Neuronal stem cell (in vitro differentiated cells): ENCODE measurements at regions not wholly inside any gene's neighbourhood (a gene's known extent, or its start where the extent isn't known, plus 50 kb on each side); places are given as distances from the start of the nearest gene placed in this dataset.
A peak's percentile ranks its signal among the peaks of the same experiment; 100 is the strongest.

Experiments used
- DNase-seq: peaks from one replicate; pipeline ENCODE4 v3.0.0-alpha.2; 2013; ENCODE audit warnings: low spot score
- H2AFZ ChIP-seq: one replicate; pipeline ENCODE4 v1.6.1; 2013; ENCODE audit warnings: mild to moderate bottlenecking, low read length, inconsistent platforms
- H2AK5ac ChIP-seq: 2 replicates; pipeline ENCODE4 v1.6.1; 2013; ENCODE audit warnings: low read depth, mild to moderate bottlenecking, inconsistent platforms, low read length, moderate library complexity, mixed read lengths
- H2BK120ac ChIP-seq: 2 replicates; pipeline ENCODE4 v1.6.1; 2013; ENCODE audit warnings: low read depth, mild to moderate bottlenecking, inconsistent platforms, low read length, moderate library complexity, mixed read lengths
- H2BK12ac ChIP-seq: one replicate; pipeline ENCODE4 v1.6.1; 2013; ENCODE audit warnings: low read length, inconsistent platforms
- H2BK15ac ChIP-seq: 2 replicates; pipeline ENCODE4 v1.6.1; 2013; ENCODE audit warnings: mild to moderate bottlenecking, low read length, inconsistent platforms, mixed read lengths
- H2BK5ac ChIP-seq: one replicate; pipeline ENCODE4 v1.6.1; 2013; ENCODE audit warnings: inconsistent platforms, mild to moderate bottlenecking, low read length, moderate library complexity
- H3K14ac ChIP-seq: one replicate; pipeline ENCODE4 v1.6.1; 2013; ENCODE audit warnings: low read length, inconsistent platforms
- H3K18ac ChIP-seq: 2 replicates; pipeline ENCODE4 v1.6.1; 2013; ENCODE audit warnings: low read length, inconsistent platforms
- H3K23ac ChIP-seq: 2 replicates; pipeline ENCODE4 v1.6.1; 2013; ENCODE audit warnings: low read depth, mild to moderate bottlenecking, mixed read lengths, low read length, inconsistent platforms; ENCODE audit not compliant: poor library complexity
- H3K27ac ChIP-seq: replicated peaks from 3 replicates; pipeline ENCODE4 v1.5.1; 2013; ENCODE audit warnings: low read length, inconsistent platforms
- H3K27me3 ChIP-seq, 3 experiments: 2 replicates each; pipeline ENCODE4 v1.6.1; 2013; ENCODE audit warnings: low read length in 3 of 3, mild to moderate bottlenecking in 2 of 3, inconsistent platforms in 1 of 3, low read depth in 1 of 3, mixed read lengths in 1 of 3, moderate library complexity in 1 of 3; ENCODE audit not compliant: control insufficient read depth in 3 of 3, insufficient read depth in 3 of 3
- H3K36me3 ChIP-seq, 2 donors: replicated peaks in 1 of 2; 2 replicates each; pipeline ENCODE4 v1.6.1; 2013; ENCODE audit warnings: low read length in 2 of 2; ENCODE audit not compliant: control insufficient read depth in 2 of 2, insufficient read depth in 2 of 2
- H3K4ac ChIP-seq: 2 replicates; pipeline ENCODE4 v1.6.1; 2013; ENCODE audit warnings: inconsistent platforms, mild to moderate bottlenecking, low read length, moderate library complexity
- H3K4me1 ChIP-seq, 2 donors: 1 replicate in 1 of 2; 2 replicates in 1 of 2; pipeline ENCODE4 v1.6.1; 2013; ENCODE audit warnings: low read length in 2 of 2, low read depth in 1 of 2; ENCODE audit not compliant: control insufficient read depth in 2 of 2, insufficient read depth in 1 of 2
- H3K4me2 ChIP-seq: one replicate; pipeline ENCODE4 v1.6.1; 2013; ENCODE audit warnings: mild to moderate bottlenecking, low read length, inconsistent platforms; ENCODE audit not compliant: insufficient read depth, poor library complexity, severe bottlenecking
- H3K4me3 ChIP-seq, 2 donors: 2 replicates each; pipeline ENCODE4 v1.5.1; 2013; ENCODE audit warnings: low read length in 2 of 2, mild to moderate bottlenecking in 2 of 2, inconsistent platforms in 1 of 2, moderate library complexity in 1 of 2
- H3K79me1 ChIP-seq: one replicate; pipeline ENCODE4 v1.6.1; 2013; ENCODE audit warnings: low read depth, mild to moderate bottlenecking, inconsistent platforms, low read length, moderate library complexity
- H3K9ac ChIP-seq: one replicate; pipeline ENCODE4 v1.6.1; 2013; ENCODE audit warnings: mild to moderate bottlenecking, low read depth, low read length, inconsistent platforms; ENCODE audit not compliant: poor library complexity
- H3K9me3 ChIP-seq, 2 donors: replicated peaks in 1 of 2; 2 replicates each; pipeline versions ENCODE3 to v1.6.1; 2013; ENCODE audit warnings: low read length in 2 of 2, mild to moderate bottlenecking in 2 of 2, inconsistent platforms in 1 of 2, low read depth in 1 of 2, mixed read lengths in 1 of 2, moderate library complexity in 1 of 2; ENCODE audit not compliant: control insufficient read depth in 2 of 2, insufficient read depth in 1 of 2
- H4K8ac ChIP-seq: one replicate; pipeline ENCODE4 v1.6.1; 2013; ENCODE audit warnings: low read depth, mild to moderate bottlenecking, inconsistent platforms, low read length, moderate library complexity
- H4K91ac ChIP-seq: one replicate; pipeline ENCODE4 v1.6.1; 2013; ENCODE audit warnings: low read length, low read depth, mild to moderate bottlenecking, inconsistent platforms; ENCODE audit not compliant: poor library complexity
- WGBS, 2 donors: extraction: QIAGEN DNeasy Blood & Tissue Kit; methylation state at CpG; one replicate each; pipeline ENCODE4 v1.1.7; 2013; ENCODE audit warnings: missing lambda C conversion rate in 2 of 2, mixed read lengths in 1 of 2; ENCODE audit not compliant: insufficient read length in 2 of 2, insufficient replicate concordance in 1 of 2; ENCODE audit errors: extremely low coverage in 2 of 2; 5-methylcytosine and 5-hydroxymethylcytosine counted together

DNA sequence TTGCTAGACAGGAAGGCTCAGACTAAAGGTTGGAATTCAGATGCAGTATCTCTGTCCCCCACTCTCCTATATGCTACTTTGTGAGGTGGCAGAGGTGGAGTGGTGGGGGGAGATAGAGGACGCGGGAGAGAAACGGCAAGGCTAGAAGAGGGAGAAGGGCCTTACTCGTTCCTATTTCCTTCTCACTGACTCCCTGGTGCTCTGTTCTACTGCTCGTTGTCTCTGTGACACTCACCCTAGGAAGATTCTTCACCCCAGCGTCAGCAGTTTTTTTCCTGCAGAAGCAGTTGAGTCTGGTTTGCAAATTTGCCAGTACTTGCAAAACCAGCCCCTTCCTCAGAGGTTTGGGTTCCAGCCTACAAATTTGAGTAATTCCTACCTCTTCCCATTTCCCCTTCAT is 801.1 kb upstream of the SLC35B3 start:
- Histone ChIP-seq H3K27ac (no peak overlapping the region), H3K9me3 (peaks cover 0 to 1% of the 10 kb centered on the region in 2 donors), H3K4me2 (no peak overlapping the region), H3K18ac (peak overlapping the region; percentile 59), H3K27me3 (no peaks in the 10 kb centered on the region), H3K9ac (no peak overlapping the region), H2BK15ac (no peak overlapping the region), H3K79me1 (no peaks in the 10 kb centered on the region), H3K23ac (no peak overlapping the region), H2BK12ac (no peak overlapping the region), H2BK120ac (no peak overlapping the region), H3K4ac (no peak overlapping the region), H2AFZ (no peak overlapping the region), H2BK5ac (no peak overlapping the region), H3K4me3 (no peak overlapping the region), H3K4me1 (no peaks in the 10 kb centered on the region), H2AK5ac (no peak overlapping the region), H4K91ac (no peak overlapping the region), H3K14ac (no peak overlapping the region), H4K8ac (no peak overlapping the region), H3K36me3 (no peaks in the 10 kb centered on the region)
- DNase-seq = no peak
- WGBS, 2 donors = no CpG with 5 or more reads among the region's 6 CpGs

DNA sequence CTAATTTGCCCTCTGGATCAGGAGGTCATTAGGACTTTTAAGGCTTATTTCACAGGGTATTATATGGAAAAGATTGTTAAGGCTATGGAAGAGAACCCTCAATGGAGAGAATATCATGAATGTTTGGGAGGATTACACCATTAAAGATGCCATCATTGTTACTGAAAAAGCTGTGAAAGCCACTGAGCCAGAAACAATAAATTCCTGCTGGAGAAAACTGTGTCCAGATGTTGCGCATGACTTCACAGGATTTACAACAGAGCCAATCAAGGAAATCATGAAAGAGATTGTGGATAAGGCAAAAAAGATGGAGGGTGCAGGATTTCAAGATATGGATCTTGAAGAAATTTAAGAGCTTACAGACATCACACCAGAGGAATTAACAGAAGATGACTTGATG is 798.3 kb upstream of the SLC35B3 start:
- H3K9me3 ChIP-seq = peaks cover 0 to 2% of the 10 kb centered on the region in 2 donors
- no peaks in the 10 kb centered on the region for H3K4me1 ChIP-seq
- no peak overlapping the region for H3K9ac ChIP-seq
- no peak overlapping the region for H2BK5ac ChIP-seq
- H3K27ac ChIP-seq = no peak overlapping the region
- H2AFZ ChIP-seq = no peak overlapping the region
- H2BK120ac ChIP-seq = no peak overlapping the region
- no peak overlapping the region for H4K8ac ChIP-seq
- no CpG with 5 or more reads among the region's 1 CpG for WGBS, 2 donors
- no peak overlapping the region for H3K4ac ChIP-seq
- no peak overlapping the region for H4K91ac ChIP-seq
- H3K18ac ChIP-seq = no peak overlapping the region
- no peak overlapping the region for H3K4me2 ChIP-seq
- H2AK5ac ChIP-seq = no peak overlapping the region
- no peak overlapping the region for H3K4me3 ChIP-seq
- no peak overlapping the region for H3K23ac ChIP-seq
- H3K36me3 ChIP-seq = no peaks in the 10 kb centered on the region
- no peak overlapping the region for H2BK12ac ChIP-seq
- no peaks in the 10 kb centered on the region for H3K27me3 ChIP-seq
- no peak overlapping the region for H2BK15ac ChIP-seq
- no peak overlapping the region for H3K14ac ChIP-seq
- H3K79me1 ChIP-seq = no peaks in the 10 kb centered on the region
- DNase-seq = no peak

DNA sequence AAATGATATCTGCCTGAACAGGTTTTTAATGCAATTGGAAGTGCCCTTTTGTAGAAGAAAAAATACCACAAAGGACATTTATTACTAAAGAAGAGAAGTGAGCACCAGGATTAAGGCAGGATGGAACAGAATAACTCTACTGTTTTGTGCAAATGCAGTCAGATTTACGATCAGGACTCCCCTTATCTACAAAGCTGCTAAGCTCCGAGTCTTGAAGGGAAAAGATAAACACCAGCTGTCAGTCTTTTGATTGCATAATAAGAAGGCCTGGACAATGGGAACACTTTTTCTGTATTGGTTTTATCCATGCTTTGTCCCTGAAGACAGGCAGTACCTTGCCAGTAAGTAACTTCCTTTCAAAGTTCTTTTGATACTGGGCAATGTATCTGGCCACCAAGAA is 797.9 kb upstream of the SLC35B3 start:
- H3K4me1 ChIP-seq = no peaks in the 10 kb centered on the region

DNA sequence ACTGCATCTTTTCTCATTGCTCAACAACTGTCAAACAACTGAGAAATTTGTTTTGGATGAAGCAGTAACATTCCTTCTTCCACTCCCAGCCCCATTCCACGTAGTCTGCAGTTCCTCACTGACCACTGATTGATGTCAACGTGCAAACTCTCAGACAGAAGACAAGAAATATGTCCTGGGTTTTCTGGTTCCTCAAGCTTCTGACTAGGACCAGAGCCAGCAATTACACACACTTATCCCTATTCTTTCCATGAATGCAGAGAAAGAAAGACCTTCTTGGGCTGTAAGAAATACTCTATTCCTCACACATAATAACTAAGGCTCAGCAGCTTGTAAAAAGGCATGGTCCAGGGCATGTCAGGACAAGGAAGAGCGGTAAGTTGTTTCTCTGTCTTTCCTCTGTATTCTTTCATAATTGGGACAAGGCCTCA is 790.1 kb upstream of the SLC35B3 start:
- no peak for DNase-seq

More for the DNA sequence above, 797.9 kb upstream of the SLC35B3 start:
- H3K36me3 ChIP-seq = no peaks in the 10 kb centered on the region
- H3K18ac ChIP-seq = no peak overlapping the region
- H3K4ac ChIP-seq = no peak overlapping the region
- H2BK5ac ChIP-seq = no peak overlapping the region
- DNase-seq = no peak
- no peak overlapping the region for H2BK120ac ChIP-seq
- no peak overlapping the region for H2AK5ac ChIP-seq
- H3K9ac ChIP-seq = no peak overlapping the region
- WGBS, 2 donors = no CpG with 5 or more reads among the region's 2 CpGs
- no peak overlapping the region for H4K91ac ChIP-seq
- no peaks in the 10 kb centered on the region for H3K79me1 ChIP-seq
- no peak overlapping the region for H3K14ac ChIP-seq
- H3K27me3 ChIP-seq = no peaks in the 10 kb centered on the region
- H3K4me2 ChIP-seq = no peak overlapping the region
- H4K8ac ChIP-seq = no peak overlapping the region
- no peak overlapping the region for H2BK12ac ChIP-seq
- H3K9me3 ChIP-seq = peaks cover 0 to 2% of the 10 kb centered on the region in 2 donors
- no peak overlapping the region for H3K23ac ChIP-seq
- H2AFZ ChIP-seq = no peak overlapping the region
- no peak overlapping the region for H2BK15ac ChIP-seq
- H3K27ac ChIP-seq = no peak overlapping the region
- H3K4me3 ChIP-seq = no peak overlapping the region

More for the DNA sequence above, 790.1 kb upstream of the SLC35B3 start:
- no peak overlapping the region for H3K9ac ChIP-seq
- no peak overlapping the region for H4K91ac ChIP-seq
- H2BK120ac ChIP-seq = no peak overlapping the region
- no peak overlapping the region for H4K8ac ChIP-seq
- H2BK12ac ChIP-seq = no peak overlapping the region
- no peaks in the 10 kb centered on the region for H3K79me1 ChIP-seq
- H3K36me3 ChIP-seq = no peaks in the 10 kb centered on the region
- H2BK5ac ChIP-seq = no peak overlapping the region
- no peak overlapping the region for H3K4me2 ChIP-seq
- H3K4me3 ChIP-seq = no peak overlapping the region
- H3K4ac ChIP-seq = no peak overlapping the region
- no peaks in the 10 kb centered on the region for H3K9me3 ChIP-seq
- no peak overlapping the region for H3K14ac ChIP-seq
- no peak overlapping the region for H2BK15ac ChIP-seq
- H3K18ac ChIP-seq = no peak overlapping the region
- WGBS, 2 donors = no CpG with 5 or more reads among the region's 3 CpGs
- no peak overlapping the region for H3K27ac ChIP-seq
- no peak overlapping the region for H2AFZ ChIP-seq
- H3K27me3 ChIP-seq = no peaks in the 10 kb centered on the region
- no peaks in the 10 kb centered on the region for H3K4me1 ChIP-seq
- H2AK5ac ChIP-seq = no peak overlapping the region
- no peak overlapping the region for H3K23ac ChIP-seq
